ENCODE measurements at regions not wholly inside any gene's neighbourhood (a gene's known extent, or its start where the extent isn't known, plus 50 kb on each side); places are given as distances from the start of the nearest gene placed in this dataset.

- DNase-seq (ENCODE audit: low read depth in 3 of 3): no peak
These were observed 240.5 kb downstream of the LTN1 start for GRCh38 chr21:28752131-28752530.

GRCh38 chr21:28751176-28751575 is 241.5 kb downstream of the LTN1 start:
- DNase-seq (ENCODE audit: low read depth in 3 of 3): no peak

DNA sequence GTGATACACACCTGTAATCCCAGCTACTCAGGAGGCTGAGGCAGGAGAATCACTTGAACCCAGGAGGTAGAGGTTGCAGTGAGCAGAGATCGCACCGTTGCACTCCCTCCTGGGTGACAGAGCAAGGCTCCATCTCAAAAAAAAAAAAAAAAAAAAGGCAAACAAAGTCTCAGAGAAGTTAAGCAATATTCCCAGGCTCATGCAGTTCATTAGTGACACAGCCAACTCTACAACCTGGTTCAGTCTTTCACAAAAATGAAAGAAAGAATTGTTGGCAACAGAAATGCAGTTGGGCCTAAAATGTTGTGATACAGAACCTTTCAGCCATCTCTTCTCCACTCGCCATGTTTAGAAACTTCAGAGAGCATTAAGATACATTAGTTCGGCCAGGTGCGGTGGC is 242.1 kb downstream of the LTN1 start:
- no peak for DNase-seq (ENCODE audit: low read depth in 3 of 3)

- no peak for DNase-seq (ENCODE audit: low read depth in 3 of 3)
These were observed 243.1 kb downstream of the LTN1 start for GRCh38 chr21:28749536-28749935.

DNA sequence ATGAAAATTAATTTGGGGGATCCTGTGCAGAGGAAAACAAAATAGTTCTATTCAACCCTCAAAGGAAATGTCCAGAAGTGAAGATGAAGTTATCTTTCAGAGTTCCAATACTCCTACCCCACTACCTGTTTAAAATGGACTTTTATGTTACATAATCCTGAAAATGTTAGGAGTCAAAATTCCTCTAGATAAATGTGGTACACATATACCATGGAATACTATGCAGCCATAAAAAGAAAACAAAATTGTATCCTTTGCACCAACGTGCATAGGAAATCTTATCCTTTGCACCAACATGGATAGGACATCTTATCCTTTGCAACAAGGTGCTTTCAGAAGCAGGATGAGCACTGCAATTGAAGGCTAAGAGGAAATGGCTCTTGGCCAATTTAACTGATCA is 245.2 kb downstream of the LTN1 start:
- DNase-seq (ENCODE audit: low read depth in 3 of 3): no peak

GRCh38 chr21:28746166-28746565 is 246.5 kb downstream of the LTN1 start:
- no peak for DNase-seq (ENCODE audit: low read depth in 3 of 3)

DNA sequence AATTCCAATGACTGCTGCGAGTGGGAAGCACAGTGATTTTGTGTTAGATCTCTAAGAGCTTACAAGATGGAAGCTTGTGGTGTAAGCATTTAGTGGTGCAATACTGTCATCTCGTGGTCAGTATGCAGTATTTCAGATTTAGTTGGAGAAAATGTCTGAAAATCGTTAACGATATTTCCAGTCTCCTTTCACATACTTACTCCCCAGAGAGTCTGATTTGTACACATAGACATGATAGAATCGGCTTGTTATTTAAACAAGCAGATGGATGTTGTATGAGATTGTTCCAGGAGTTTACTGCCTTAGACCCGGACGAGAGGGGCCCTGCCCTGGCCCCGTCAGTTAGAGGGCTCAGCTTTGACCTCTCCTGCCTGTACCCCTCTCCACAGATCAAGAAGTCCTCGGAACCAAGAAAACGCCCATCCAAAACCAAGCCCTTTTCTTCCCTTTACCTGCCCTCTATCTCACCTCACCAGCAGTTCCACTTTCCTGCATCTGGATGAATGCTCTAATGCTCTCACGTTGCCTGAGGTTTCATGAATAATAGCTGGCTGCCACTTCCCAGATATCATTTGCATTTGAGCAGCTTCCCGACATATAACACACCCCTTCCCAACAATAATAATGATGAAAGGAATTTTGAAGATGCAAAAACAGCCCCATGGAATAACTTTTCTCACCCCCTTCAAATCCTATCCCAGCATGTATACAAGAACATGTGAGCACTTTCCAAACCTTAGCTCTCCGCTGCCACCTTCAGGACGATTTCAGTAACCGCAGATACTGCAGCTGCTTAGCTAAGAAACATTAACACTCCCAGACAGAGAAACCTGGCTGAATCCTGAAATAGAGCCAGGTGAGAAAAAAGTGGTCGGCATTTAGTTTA is 247.3 kb downstream of the LTN1 start:
- peak; percentile 23 to 38 (median 35) for DNase-seq (ENCODE audit: low read depth in 3 of 3)

- no peak for DNase-seq (ENCODE audit: low read depth in 3 of 3)
These were observed 249.0 kb downstream of the LTN1 start for GRCh38 chr21:28743723-28744122.

DNA sequence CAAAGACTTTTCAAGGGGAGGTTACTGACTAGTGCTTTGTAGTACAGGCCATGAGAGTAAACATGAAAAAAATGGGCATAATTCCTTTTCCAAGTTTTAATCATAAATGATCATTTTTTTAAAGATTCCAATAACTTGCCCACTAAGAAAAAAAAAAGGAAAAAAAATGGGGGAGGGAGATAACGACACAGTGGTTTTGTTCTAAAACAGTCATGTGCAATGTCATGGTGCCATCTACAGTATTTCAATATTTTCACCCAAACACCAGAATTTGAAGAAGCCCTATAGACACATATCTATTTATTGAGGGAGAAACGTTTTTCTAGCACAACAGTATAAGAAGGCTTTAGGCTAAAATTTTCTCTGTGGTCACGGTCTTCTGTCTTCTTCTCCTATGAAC is 250.2 kb downstream of the LTN1 start:
- DNase-seq (ENCODE audit: low read depth in 3 of 3): no peak

- DNase-seq (ENCODE audit: low read depth in 3 of 3): no peak
These were observed 252.6 kb downstream of the LTN1 start for GRCh38 chr21:28740125-28740524.

GRCh38 chr21:28738882-28739281 is 253.8 kb downstream of the LTN1 start:
- no peak for DNase-seq (ENCODE audit: low read depth in 3 of 3)

DNA sequence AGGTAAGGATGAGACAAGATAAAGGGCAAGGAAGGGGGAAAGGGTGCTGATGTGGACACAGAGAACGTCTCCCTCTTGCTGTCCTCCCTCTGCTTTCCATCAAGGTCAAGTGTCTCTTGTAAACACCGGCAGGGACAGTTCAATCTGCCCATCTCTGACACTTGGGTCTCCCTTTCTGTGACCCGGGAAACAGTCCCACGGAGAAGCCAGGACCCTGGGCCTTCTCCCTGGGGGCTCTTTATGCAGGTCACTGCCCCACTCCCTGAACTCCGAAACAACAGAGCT is 254.3 kb downstream of the LTN1 start:
- DNase-seq (ENCODE audit: low read depth in 3 of 3): no peak

DNA sequence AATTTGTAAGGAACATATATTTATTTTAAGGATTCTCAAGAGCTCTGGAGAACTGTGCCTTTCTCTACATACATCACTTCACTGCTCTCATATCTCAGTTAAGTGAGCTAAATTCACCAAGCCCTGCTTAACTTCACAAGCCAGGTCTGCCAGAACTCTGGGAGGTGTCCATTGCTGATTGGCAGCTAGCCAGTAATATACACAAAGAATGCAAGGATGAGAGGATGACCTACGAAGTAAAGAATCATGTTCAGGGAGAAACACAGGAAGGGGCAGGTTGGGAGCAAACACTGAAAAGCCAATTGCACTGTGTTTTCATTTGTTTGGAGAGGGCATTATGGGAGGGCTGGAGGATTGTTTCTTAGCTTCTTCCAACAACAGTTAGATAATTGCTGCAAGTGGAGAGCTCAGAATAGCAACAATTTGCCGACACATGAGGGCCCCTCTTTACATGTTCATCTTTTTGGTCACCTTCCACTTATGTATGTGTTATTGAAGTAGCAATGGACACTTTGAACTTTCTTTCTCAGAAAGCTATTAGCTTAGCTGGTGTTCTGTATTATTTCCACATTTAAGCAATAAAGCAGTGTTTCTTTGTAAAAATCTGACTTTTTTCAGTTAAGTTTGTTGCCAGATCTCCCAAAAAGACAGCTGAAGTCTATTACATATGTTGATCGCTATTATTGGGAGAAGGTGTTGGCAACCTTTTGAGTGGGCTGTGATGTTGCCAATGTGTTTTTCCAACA is 254.8 kb downstream of the LTN1 start:
- no peak for DNase-seq (ENCODE audit: low read depth in 3 of 3)

GRCh38 chr21:28734522-28735175 is 258.0 kb downstream of the LTN1 start:
- no peak for DNase-seq (ENCODE audit: low read depth in 3 of 3)

DNA sequence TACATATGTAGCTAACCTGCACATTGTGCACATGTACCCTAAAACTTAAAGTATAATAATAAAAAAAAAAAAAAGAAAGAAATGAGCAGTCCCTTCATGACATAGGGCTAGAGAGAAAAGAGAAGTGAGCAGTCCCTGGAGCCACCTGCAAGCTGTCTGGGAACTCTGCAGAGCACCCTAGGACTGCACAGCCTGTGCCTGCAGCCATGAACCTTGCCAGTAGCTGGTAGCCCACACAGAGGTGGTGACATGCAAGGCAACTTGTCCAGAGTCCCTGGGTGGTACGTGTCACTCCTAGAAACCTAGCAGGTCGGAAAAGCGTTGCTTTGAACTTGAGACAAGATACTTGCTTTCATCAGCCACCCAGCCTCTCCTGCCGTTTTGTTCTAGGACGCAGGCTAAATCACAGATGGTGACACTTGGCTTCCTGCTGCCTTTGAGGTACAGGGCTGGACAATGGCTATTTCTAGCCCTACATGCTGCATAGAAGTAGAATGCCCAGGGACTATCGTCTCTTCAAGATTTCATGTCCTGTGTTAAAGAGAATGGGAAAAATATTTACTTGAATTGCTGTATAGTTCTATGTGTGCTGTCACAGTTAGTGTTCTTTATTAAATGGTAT is 260.9 kb downstream of the LTN1 start:
- DNase-seq (ENCODE audit: low read depth in 3 of 3): no peak

GRCh38 chr21:28729887-28730286 is 262.8 kb downstream of the LTN1 start:
- no peak for DNase-seq (ENCODE audit: low read depth in 3 of 3)

GRCh38 chr21:28727809-28728208 is 264.9 kb downstream of the LTN1 start:
- no peak for DNase-seq (ENCODE audit: low read depth in 3 of 3)

- no peak for DNase-seq (ENCODE audit: low read depth in 3 of 3)
These were observed 267.3 kb downstream of the LTN1 start for GRCh38 chr21:28725396-28725795.

GRCh38 chr21:28723646-28724045 is 269.0 kb downstream of the LTN1 start:
- no peak for DNase-seq (ENCODE audit: low read depth in 3 of 3)

DNA sequence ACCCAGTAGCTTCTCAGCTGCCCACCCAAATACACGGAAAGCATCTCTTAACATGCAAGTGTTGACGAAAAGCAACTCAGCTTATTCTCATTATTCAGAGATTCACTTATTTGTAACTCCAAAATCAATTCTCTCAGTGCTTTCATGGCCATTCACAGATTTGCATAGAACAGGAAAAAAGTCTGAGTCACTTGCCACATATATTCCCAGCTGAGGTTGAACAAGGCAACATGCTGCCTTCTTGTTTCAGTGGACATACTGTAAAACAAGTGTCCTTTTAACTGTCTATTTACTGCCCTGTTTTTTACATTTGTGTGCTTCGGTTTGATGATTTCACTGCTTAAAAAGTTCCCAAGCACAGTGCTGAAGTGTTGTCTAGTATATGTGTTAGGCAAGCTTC is 273.0 kb downstream of the LTN1 start:
- DNase-seq (ENCODE audit: low read depth in 3 of 3): no peak

- DNase-seq (ENCODE audit: low read depth in 3 of 3): no peak
These were observed 277.8 kb downstream of the LTN1 start for GRCh38 chr21:28714777-28715464.

GRCh38 chr21:28712411-28712810 is 280.3 kb downstream of the LTN1 start:
- DNase-seq (ENCODE audit: low read depth in 3 of 3): no peak
